ENCODE measurements at regions not wholly inside any gene's neighbourhood (a gene's known extent, or its start where the extent isn't known, plus 50 kb on each side); places are given as distances from the start of the nearest gene placed in this dataset.

DNA sequence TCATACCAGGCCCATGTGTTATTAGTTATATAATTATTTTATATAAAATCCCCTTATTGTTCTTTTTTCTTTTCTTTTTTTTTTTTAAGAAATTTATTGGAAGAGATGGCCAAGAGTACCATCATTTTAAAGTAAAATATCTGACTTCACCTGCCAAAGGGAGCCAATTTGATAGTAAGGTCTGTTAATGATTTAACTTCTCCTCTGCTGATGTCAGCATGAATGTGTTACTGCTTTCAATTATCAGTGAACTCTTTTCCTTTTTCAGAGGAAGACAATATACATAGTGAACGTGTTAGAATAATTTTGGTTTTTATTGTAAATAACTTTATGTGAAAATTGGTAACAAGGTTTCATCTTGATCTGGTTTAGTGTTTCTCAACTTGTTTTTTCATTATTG lies 409.6 kb downstream of the SH3GL2 start:
- TF ChIP-seq POLR2A (IDR thresholded peaks at IDR 0.05) (no peak), POLR2AphosphoS5 (IDR thresholded peaks at IDR 0.05) (no peak)
- TF ChIP-seq, protein P1, sequence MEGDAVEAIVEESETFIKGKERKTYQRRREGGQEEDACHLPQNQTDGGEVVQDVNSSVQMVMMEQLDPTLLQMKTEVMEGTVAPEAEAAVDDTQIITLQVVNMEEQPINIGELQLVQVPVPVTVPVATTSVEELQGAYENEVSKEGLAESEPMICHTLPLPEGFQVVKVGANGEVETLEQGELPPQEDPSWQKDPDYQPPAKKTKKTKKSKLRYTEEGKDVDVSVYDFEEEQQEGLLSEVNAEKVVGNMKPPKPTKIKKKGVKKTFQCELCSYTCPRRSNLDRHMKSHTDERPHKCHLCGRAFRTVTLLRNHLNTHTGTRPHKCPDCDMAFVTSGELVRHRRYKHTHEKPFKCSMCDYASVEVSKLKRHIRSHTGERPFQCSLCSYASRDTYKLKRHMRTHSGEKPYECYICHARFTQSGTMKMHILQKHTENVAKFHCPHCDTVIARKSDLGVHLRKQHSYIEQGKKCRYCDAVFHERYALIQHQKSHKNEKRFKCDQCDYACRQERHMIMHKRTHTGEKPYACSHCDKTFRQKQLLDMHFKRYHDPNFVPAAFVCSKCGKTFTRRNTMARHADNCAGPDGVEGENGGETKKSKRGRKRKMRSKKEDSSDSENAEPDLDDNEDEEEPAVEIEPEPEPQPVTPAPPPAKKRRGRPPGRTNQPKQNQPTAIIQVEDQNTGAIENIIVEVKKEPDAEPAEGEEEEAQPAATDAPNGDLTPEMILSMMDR (IDR thresholded peaks at IDR 0.05) = no peak
